Natural killer cell treated with Interleukin-12 subunit alpha and Interleukin-12 subunit beta and Interleukin-15 and Interleukin-18, amount 100 ng/mL, for 72 hours (primary cell): ENCODE measurements at regions not wholly inside any gene's neighbourhood (a gene's known extent, or its start where the extent isn't known, plus 50 kb on each side); places are given as distances from the start of the nearest gene placed in this dataset.
A peak's percentile ranks its signal among the peaks of the same experiment; 100 is the strongest.
"Not testable (repeated sequence)": the region's sequence is repeated elsewhere in the genome, so short reads cannot be mapped to it uniquely, and the experiment has no call there.

Experiments
- ATAC-seq, 2 donors: fragments of 150-1000 bp; cut with Tn5 transposase in 1 of 2; sonication (Bioruptor Pico), chemical (Tn5 transposase) in 1 of 2; 2 replicates each; pipeline ENCODE4 v1.10.0; 2021
- DNase-seq: peaks from one replicate; pipeline ENCODE4 v3.0.0; 2022; ENCODE audit warnings: low spot score
- H3K27ac Mint-ChIP-seq, 2 donors: 1 replicate in 1 of 2; 2 replicates in 1 of 2; pipeline ENCODE4 v1.8.0; 2022; ENCODE audit warnings: mixed read lengths in 2 of 2, mild to moderate bottlenecking in 1 of 2, moderate library complexity in 1 of 2
- H3K27me3 Mint-ChIP-seq, 2 donors: 1 replicate in 1 of 2; 2 replicates in 1 of 2; pipeline ENCODE4 v1.8.0; 2022; ENCODE audit warnings: mixed read lengths in 2 of 2
- H3K36me3 Mint-ChIP-seq: one replicate; pipeline ENCODE4 v1.8.0; 2022; ENCODE audit warnings: mixed read lengths
- H3K4me1 Mint-ChIP-seq, 2 donors: 1 replicate in 1 of 2; 2 replicates in 1 of 2; pipeline ENCODE4 v1.8.0; 2022; ENCODE audit warnings: low read depth in 2 of 2, mixed read lengths in 2 of 2, mild to moderate bottlenecking in 1 of 2
- H3K4me3 Mint-ChIP-seq: one replicate; pipeline ENCODE4 v1.8.0; 2022; ENCODE audit warnings: mixed read lengths
- H3K9me3 Mint-ChIP-seq: 2 replicates; pipeline ENCODE4 v1.8.0; 2022; ENCODE audit warnings: mixed read lengths

DNA sequence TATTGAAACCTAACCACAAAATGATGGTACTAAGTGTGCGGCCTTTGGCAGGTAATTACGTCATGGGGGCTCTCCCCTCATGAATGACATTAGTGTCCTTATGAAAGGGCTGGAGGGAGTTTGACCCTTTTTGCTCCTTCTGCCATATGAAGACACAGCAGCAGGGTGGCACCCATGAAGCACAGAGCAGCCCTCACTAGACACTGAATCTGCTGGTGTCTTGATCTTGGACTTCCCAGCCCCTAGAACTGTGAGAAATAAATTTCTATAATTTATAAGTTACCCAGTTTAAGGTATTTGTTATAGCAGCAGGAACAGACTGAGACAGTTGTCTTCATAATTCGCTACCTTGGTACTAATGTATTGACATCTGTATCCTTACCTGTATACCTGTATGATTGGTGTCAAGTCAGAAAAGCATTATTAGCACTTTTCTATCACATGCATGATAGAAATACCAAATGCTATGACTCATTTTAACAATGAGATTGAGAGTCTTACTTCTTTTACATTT, 80.4 kb downstream of the GCNT4 start:
- peaks cover 0 to 4% of the 10 kb centered on the region in 2 donors for H3K27me3 Mint-ChIP-seq
- no peak overlapping the region for H3K4me3 Mint-ChIP-seq
- H3K4me1 Mint-ChIP-seq, result peaks cover 20 to 28% of the 10 kb centered on the region in 2 donors
- peaks cover 3% of the 10 kb centered on the region for H3K9me3 Mint-ChIP-seq
- peaks cover 8% of the 10 kb centered on the region for H3K36me3 Mint-ChIP-seq
- no peak for DNase-seq
- no peak overlapping the region for H3K27ac Mint-ChIP-seq
- ATAC-seq, result no peak

- DNase-seq, H3K36me3 Mint-ChIP-seq, H3K9me3 Mint-ChIP-seq, H3K27ac Mint-ChIP-seq, H3K27me3 Mint-ChIP-seq, H3K4me3 Mint-ChIP-seq, ATAC-seq: not testable (repeated sequence)
- peaks cover 17 to 19% of the 10 kb centered on the region in 2 donors for H3K4me1 Mint-ChIP-seq
These were observed 81.5 kb downstream of the GCNT4 start for GRCh38 chr5:74970891-74971290.

DNA sequence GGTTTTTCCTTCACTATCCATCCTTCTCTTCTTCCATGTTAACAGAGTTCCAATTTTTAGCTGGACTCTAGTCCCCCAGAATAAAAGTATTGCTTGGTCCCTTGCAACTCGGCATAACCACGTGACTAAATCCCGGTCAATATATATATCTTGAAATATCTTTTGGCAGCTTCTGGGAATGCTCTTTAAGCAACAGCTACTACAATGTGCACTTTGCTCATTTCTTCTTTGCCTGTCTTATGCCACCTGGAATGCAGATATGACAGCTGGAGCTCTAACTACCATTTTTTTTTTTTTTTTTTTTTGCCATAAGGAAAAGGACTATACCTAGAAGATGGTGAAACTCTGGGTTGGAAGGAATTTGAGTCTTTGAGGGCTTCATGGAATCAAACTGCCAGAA, 82.6 kb downstream of the GCNT4 start:
- no peak overlapping the region for H3K27ac Mint-ChIP-seq

GRCh38 chr5:74966141-74967026, 86.0 kb downstream of the GCNT4 start:
- H3K9me3 Mint-ChIP-seq, result no peaks in the 10 kb centered on the region
- no peak overlapping the region for H3K27ac Mint-ChIP-seq
- ATAC-seq, result no peak
- H3K27me3 Mint-ChIP-seq, result peaks cover 28% of the 10 kb centered on the region in 2 donors
- no peaks in the 10 kb centered on the region for H3K4me1 Mint-ChIP-seq
- H3K36me3 Mint-ChIP-seq, result no peaks in the 10 kb centered on the region
- no peak overlapping the region for H3K4me3 Mint-ChIP-seq
- no peak for DNase-seq

More for the DNA sequence above, 82.6 kb downstream of the GCNT4 start:
- H3K36me3 Mint-ChIP-seq, result no peaks in the 10 kb centered on the region
- no peak overlapping the region for H3K4me3 Mint-ChIP-seq
- H3K9me3 Mint-ChIP-seq, result no peaks in the 10 kb centered on the region
- H3K4me1 Mint-ChIP-seq, result peaks cover 7 to 9% of the 10 kb centered on the region in 2 donors
- peaks cover 9 to 15% of the 10 kb centered on the region in 2 donors for H3K27me3 Mint-ChIP-seq
- ATAC-seq (no peak), DNase-seq (no peak)

DNA sequence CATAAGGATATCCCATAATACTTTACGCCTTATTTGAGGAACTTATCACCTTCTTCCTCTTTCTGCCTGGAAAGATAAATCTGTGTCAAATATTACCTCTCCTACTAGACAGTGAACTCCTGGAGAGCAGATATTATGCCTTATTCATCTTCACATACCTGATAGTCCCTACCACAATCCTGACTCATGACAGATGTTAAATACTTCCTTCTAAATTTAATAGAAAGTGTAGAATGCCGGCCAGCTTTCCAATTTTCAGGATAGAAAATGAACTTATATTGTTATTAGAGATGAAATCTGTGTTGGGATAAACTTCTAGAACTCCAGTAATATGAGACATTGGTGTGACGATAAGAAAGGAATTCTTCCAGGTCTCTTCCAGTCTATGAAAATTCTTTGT, 89.0 kb downstream of the GCNT4 start:
- H3K27ac Mint-ChIP-seq, result no peak overlapping the region
- H3K36me3 Mint-ChIP-seq, result no peaks in the 10 kb centered on the region
- ATAC-seq, result no peak
- H3K27me3 Mint-ChIP-seq, result peaks cover 27 to 33% of the 10 kb centered on the region in 2 donors
- H3K9me3 Mint-ChIP-seq, result no peaks in the 10 kb centered on the region
- no peak for DNase-seq
- H3K4me1 Mint-ChIP-seq, result no peaks in the 10 kb centered on the region
- H3K4me3 Mint-ChIP-seq, result no peak overlapping the region

DNA sequence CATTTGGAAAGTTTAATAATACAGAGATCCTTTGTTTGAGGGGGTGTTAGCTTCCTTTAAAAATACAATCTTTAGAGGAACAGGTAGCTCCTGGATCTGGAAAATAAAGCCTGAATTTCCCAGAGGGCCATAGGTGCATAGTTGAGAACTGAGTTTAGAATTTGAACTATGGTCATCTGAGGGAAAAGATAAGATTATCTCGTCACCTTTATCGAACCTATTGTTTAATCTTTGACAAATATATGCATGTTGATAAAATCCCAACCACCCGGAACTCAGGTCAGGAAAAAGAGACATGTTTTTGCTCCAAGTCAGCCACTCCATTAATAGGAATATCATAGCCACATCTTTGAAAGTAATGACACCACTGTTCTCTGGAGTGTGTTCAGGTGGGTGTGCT, 91.7 kb upstream of the FAM169A start:
- Mint-ChIP-seq H3K27me3 (peaks cover 12 to 19% of the 10 kb centered on the region in 2 donors), H3K4me1 (peaks cover 0 to 5% of the 10 kb centered on the region in 2 donors), H3K27ac (no peak overlapping the region), H3K9me3 (no peaks in the 10 kb centered on the region), H3K36me3 (no peaks in the 10 kb centered on the region), H3K4me3 (no peak overlapping the region)
- DNase-seq (no peak), ATAC-seq (no peak)

DNA sequence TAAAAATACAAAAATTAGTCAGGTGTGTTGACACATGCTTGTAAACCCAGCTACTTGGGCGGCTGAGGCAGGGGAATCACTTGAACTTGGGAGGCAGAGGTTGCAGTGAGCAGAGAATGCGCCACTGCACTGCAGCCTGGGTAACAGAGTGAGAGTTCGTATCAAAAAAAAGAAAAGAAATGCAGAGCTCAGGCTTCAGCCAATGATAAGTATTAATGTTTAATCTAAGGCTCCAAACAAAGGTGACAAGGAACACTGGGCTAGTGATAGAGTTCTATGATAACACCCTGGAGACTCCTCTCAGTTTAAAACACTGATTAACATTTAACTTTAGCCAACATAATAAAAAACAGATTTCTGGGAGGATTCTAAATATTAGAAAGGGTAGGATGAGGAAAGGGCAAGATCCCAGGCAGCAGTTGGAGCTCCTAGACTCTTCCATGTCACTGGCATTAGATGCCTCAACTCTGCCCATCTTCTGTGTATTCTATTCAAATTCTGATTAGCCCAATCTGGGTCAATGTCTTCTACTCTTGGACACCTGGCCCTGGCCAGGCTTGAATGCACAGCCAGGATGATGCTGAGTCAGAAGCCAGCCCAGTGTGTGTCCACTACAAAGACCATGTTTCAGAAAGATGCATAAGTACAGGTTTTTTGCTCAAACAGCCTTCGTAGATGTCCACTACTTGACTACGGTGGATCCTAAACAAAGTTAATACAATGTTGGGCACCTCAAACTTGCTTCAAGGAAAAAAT, 91.0 kb upstream of the FAM169A start:
- H3K4me1 Mint-ChIP-seq, result peaks cover 0 to 5% of the 10 kb centered on the region in 2 donors
- H3K27ac Mint-ChIP-seq, result no peak overlapping the region
- H3K27me3 Mint-ChIP-seq, result peaks cover 12 to 21% of the 10 kb centered on the region in 2 donors
- no peaks in the 10 kb centered on the region for H3K9me3 Mint-ChIP-seq
- no peak overlapping the region for H3K4me3 Mint-ChIP-seq
- DNase-seq, result no peak
- H3K36me3 Mint-ChIP-seq, result no peaks in the 10 kb centered on the region
- no peak for ATAC-seq

DNA sequence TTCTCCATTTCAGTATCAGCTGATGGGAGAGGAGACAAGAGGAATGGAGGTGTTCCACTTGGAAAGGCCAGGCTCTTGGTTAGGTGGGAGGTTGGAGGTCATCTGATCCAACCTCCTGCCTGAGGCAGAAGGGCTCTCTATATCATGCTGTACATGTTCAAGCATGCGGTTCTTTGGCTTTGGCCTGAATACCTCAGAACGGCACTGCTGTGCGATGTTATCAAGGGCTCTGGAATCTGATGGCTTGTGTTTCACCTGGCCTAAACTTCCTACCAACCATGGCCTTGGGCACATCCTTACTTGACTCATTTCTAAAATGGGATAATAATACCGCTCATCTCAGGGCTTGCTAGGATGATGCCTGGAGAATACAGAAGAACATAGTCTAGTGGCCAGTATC, 90.1 kb upstream of the FAM169A start:
- no peak for ATAC-seq
- peaks cover 6 to 18% of the 10 kb centered on the region in 2 donors for H3K27me3 Mint-ChIP-seq
- no peaks in the 10 kb centered on the region for H3K9me3 Mint-ChIP-seq
- no peak overlapping the region for H3K27ac Mint-ChIP-seq
- H3K36me3 Mint-ChIP-seq, result no peaks in the 10 kb centered on the region
- no peak overlapping the region for H3K4me3 Mint-ChIP-seq
- no peak for DNase-seq
- peaks cover 0 to 5% of the 10 kb centered on the region in 2 donors for H3K4me1 Mint-ChIP-seq

DNA sequence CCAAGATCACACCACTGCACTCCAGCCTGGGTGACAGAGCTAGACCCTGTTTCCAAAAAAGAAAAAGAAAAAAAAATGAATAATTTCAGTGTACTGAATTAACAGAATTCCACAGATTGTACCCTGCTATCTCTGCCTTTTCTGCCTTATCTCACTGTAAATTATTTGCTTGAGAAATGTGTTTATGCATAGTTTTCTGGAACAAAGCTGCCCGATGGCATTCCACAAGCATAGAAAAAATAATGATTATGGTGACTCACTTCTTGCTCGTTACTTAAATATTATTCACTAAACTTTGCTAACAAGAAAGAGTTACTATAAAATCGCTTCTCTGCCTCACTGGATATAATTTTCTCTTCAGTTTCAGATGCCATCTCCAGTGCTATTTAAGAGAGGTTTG, 88.7 kb upstream of the FAM169A start:
- H3K4me1 Mint-ChIP-seq, result peaks cover 0 to 5% of the 10 kb centered on the region in 2 donors
- no peak for ATAC-seq
- peaks cover 19 to 27% of the 10 kb centered on the region in 2 donors for H3K27me3 Mint-ChIP-seq
- H3K4me3 Mint-ChIP-seq, result no peak overlapping the region
- H3K27ac Mint-ChIP-seq, result no peak overlapping the region
- H3K36me3 Mint-ChIP-seq, result no peaks in the 10 kb centered on the region
- no peak for DNase-seq
- H3K9me3 Mint-ChIP-seq, result no peaks in the 10 kb centered on the region

DNA sequence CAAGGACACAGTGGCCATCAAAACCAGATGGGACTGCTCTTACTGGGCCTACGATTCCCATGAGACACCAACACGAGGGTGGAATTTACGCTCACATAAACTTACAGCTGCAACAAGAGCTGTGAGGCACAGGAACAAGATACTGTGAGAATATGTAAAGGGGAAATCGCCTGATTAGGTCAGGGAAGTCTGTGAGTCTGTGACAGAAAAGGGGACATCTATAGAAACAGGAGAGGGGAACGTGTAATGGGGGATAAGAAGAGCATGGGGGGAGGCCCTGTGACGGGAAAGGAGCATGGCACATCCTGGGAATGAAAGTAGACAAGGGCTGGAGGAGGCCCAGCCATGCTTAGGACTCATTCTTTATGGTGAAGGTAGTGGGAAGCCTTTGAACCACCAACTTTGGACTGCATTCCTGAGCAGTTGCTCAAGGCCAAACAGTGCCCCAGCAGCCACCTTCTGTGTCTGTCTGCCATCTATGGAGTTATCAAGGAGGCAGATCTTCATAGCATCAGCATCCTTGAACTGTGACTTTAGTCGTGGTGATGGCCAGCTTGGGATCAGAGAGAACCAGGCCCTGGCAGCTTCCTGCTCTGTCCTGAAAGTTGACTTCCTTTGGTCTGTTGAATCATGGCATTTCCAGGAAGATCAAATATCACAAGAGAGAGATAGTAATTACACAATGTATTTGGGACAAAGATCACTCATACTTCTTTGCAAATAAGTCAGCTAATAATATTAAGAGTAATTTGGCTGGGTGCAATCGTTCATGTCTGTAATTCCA, 87.9 kb upstream of the FAM169A start:
- ATAC-seq (peak in 1 of 2 donors; percentile 53), DNase-seq (no peak)
- Mint-ChIP-seq H3K9me3 (no peaks in the 10 kb centered on the region), H3K36me3 (no peaks in the 10 kb centered on the region), H3K4me1 (peaks cover 0 to 5% of the 10 kb centered on the region in 2 donors), H3K27ac (no peak overlapping the region), H3K27me3 (peaks cover 19 to 28% of the 10 kb centered on the region in 2 donors), H3K4me3 (no peak overlapping the region)

GRCh38 chr5:74953554-74953936, 87.4 kb upstream of the FAM169A start:
- H3K27ac Mint-ChIP-seq, result no peak overlapping the region
- DNase-seq, result no peak
- H3K4me1 Mint-ChIP-seq, result peaks cover 0 to 5% of the 10 kb centered on the region in 2 donors
- no peak for ATAC-seq
- H3K9me3 Mint-ChIP-seq, result no peaks in the 10 kb centered on the region
- no peaks in the 10 kb centered on the region for H3K36me3 Mint-ChIP-seq
- no peak overlapping the region for H3K4me3 Mint-ChIP-seq
- H3K27me3 Mint-ChIP-seq, result peaks cover 16 to 27% of the 10 kb centered on the region in 2 donors

GRCh38 chr5:74952406-74952805, 86.2 kb upstream of the FAM169A start:
- no peak overlapping the region for H3K4me3 Mint-ChIP-seq
- no peaks in the 10 kb centered on the region for H3K36me3 Mint-ChIP-seq
- peaks cover 0 to 5% of the 10 kb centered on the region in 2 donors for H3K4me1 Mint-ChIP-seq
- ATAC-seq (no peak), DNase-seq (no peak)
- H3K27me3 Mint-ChIP-seq, result peaks cover 23 to 24% of the 10 kb centered on the region in 2 donors
- no peak overlapping the region for H3K27ac Mint-ChIP-seq
- no peaks in the 10 kb centered on the region for H3K9me3 Mint-ChIP-seq

DNA sequence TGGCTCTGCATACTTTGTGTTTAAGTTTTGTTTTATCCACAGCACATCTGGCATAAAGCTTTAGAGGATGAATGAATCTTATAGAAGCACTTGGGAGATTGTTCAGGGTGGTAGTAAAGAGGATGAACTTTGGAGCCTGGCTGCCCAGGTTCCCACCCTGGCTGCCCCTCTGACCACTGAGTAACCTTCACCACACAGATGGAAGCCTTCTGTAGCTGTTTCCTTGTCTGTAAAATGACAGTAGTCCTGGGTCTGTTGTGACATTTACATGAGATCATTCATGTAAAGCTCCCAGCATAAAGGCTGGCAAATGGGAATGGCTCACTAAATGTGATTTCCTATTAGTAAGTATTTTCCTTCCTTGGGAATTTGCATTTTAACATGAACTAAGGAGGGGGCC, 85.7 kb upstream of the FAM169A start:
- no peak for DNase-seq
- peaks cover 0 to 5% of the 10 kb centered on the region in 2 donors for H3K4me1 Mint-ChIP-seq
- peaks cover 27 to 28% of the 10 kb centered on the region in 2 donors for H3K27me3 Mint-ChIP-seq
- ATAC-seq, result no peak
- no peak overlapping the region for H3K27ac Mint-ChIP-seq
- no peak overlapping the region for H3K4me3 Mint-ChIP-seq
- H3K9me3 Mint-ChIP-seq, result no peaks in the 10 kb centered on the region
- H3K36me3 Mint-ChIP-seq, result no peaks in the 10 kb centered on the region
